ENCODE measurements at regions not wholly inside any gene's neighbourhood (a gene's known extent, or its start where the extent isn't known, plus 50 kb on each side); places are given as distances from the start of the nearest gene placed in this dataset.

DNA sequence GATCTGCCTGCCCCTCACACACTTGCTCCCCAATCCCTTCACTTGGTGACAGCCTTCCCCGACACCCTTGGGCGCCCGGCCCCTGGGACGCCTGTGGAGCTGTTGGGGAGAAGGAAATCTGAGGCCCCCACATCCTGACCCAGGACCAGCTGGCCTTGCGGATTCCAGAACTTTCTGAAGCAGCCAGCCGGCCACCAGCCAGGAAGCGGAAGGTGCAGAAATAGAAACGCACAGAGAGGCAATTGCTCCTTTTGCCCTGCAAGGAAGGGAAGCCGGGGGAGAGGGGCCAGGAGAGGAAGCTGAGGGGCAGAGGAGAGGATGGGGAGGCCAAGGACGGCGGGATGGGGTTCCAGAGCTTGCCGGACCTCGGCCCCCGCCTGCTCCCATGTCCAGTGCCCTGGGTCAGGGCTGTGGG is 66.7 kb upstream of the LINC01488 start:
- TF ChIP-seq POLR2A (IDR thresholded peaks at IDR 0.05) (no peak), CTCF (IDR thresholded peaks at IDR 0.05) (no peak)

Data from Peyer's patch (tissue), 4 donors.